GM04504 (cell line): ENCODE measurements at regions not wholly inside any gene's neighbourhood (a gene's known extent, or its start where the extent isn't known, plus 50 kb on each side); places are given as distances from the start of the nearest gene placed in this dataset.

Source experiments
- DNase-seq: peaks from one replicate; pipeline ENCODE4 v3.0.0-alpha.2; 2012; ENCODE audit warnings: low read depth

GRCh38 chr2:67340133-67341011 is 56.8 kb upstream of the ETAA1 start:
- no peak for DNase-seq

- DNase-seq: no peak
These were observed 56.2 kb upstream of the ETAA1 start for GRCh38 chr2:67341012-67341318.

- DNase-seq: no peak
These were observed 55.8 kb upstream of the ETAA1 start for GRCh38 chr2:67341336-67341735.

DNA sequence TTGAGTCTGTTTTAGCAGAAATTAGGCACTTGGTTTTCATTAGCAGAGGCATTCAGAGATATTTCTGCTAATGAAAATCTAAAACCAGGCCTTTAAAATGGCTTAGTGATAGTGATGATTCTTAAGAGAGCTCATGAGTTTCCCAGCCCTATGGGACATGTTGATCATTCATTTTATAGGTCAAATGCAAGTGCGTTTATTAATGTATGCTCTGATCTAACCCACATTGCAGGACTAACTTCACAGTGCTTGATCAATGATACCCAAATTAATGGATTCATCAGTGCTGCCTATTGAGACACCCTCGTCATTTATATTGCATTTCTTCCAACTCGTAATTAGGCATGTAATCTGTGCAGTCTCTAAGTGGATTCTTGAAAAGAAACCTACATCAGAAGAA is 54.7 kb upstream of the ETAA1 start:
- DNase-seq: no peak

DNA sequence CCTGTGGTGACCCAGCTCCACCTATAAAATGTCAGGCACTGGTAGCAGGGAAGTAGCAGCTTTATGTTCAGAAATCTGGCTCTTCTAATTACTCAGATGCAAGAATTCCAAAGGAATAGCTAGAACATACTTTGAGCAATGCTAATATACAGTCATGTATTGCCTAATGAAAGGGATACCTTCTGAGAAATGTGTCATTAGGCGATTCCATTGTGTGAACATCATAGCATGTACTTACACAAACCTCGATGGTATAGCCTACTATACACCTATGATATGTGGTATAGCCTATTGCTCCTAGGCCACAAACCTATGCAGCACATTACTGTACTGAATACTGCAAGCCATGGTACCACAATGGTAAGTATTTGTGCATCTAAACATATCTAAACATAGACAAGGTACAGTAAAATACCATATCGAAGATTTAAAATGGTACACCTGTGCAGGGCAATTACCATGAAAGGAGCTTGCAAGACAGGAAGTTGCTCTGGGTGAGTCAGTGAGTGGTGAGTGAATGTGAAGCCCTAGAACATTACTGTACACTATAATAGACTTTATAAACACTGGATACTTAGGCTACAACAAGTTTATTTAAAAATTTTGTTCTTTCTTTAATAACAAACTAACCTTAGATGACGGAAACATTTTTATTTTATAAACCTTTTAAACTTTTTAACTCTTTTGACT is 50.3 kb upstream of the ETAA1 start:
- DNase-seq: no peak
